Cardiac fibroblast (primary cell): ENCODE measurements at regions not wholly inside any gene's neighbourhood (a gene's known extent, or its start where the extent isn't known, plus 50 kb on each side); places are given as distances from the start of the nearest gene placed in this dataset.

Source experiments
- DNase-seq, 2 donors: peaks; one replicate each; pipeline versions ENCODE4 v3.0.0 to v3.0.0-alpha.2; 2010; ENCODE audit warnings: low read depth in 2 of 2
- H3K4me3 ChIP-seq, 2 donors: replicated peaks in 1 of 2; 1 replicate in 1 of 2; 2 replicates in 1 of 2; pipeline ENCODE4 v1.5.1; 2011; ENCODE audit warnings: low read depth in 2 of 2, low read length in 2 of 2, mild to moderate bottlenecking in 2 of 2, moderate library complexity in 1 of 2
- CTCF ChIP-seq: IDR thresholded peaks from one replicate; pipeline ENCODE4 v1.5.1; 2011; ENCODE audit warnings: low read depth, mild to moderate bottlenecking, low read length, inconsistent platforms

DNA sequence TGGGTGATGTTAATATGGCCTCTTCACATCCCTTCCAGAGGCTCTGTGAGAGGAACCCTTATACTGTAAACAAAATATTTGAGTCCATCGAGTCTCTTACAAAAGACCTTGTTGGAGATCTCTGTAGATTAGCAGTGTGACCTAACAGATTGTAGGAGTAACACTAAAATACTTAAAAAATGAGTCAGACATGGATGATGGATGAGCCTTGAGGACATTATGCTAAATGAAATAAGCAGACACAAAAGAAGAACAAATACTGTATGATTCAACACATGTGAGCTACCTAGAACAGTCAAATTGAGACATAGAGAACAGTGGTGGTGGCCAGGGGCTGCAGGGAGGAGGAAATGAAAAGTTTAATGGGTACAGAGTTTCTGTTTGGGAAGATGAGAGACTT, 152.2 kb upstream of the UBL3 start:
- no peak overlapping the region for H3K4me3 ChIP-seq
- peak; percentile 33 to 65 for DNase-seq
- TF ChIP-seq CTCF = no peak

DNA sequence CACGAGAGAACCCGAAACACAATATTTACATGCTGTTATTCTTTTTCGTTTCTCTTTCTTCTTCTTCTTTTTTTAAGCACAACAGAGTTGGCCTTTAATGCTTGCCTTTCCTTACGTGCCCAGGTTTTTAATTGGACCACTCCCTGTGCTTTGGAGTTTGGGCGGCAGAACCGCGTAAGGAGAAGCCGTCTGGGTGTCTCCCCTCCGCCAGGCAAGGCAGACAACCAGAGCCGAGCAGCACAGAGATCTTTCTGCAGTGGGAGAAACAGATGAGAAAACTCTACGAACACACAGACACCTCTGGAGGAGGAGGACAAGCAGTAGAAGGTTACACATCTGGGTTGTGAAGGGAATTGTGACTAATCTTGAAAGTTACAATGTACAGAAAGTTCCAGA, 150.0 kb upstream of the UBL3 start:
- no peak for DNase-seq
- no peak overlapping the region for H3K4me3 ChIP-seq
- TF ChIP-seq CTCF = no peak

DNA sequence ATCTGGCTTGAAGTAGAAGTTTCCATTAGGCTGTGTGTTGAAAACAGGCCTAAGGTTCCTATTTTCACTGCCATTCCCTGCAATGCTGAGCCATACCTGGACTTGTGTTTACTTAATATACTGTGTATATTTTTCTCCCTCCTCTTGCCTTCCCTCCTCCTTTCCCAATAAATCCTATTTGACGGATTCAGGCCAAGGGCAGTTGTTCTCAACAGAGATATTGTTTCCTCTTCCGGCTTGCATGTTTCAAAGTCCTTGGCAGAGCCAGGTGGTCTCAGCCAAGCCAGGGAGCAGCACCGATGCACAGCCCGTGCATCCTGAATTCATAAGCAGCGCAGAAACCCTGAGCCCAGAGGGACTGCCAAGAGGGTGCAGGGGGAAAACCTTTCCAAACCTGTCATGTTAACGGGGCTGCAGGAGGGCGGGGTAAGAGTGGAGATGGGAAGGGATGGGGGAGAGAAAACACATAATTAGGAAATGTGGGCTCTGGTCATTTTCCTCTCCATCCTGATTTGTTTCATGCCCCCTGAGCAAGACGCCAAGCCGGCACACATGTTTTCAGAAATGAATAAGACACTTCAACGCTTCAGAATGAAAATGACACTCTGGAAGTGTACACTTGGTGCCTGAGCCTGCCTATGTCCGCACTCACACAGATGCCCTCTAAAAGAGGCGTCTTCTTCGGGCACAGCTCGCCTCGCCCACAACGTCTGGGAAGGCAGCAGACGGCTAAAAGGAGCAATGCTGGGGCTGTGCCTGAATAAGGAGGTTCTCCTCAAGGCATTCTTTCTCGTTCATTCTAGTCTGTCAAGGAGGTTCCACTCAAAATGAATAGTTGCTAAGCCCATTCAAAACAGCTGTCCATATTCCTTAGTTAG, 149.3 kb upstream of the UBL3 start:
- no peak for DNase-seq
- no peak overlapping the region for H3K4me3 ChIP-seq
- no peak for TF ChIP-seq CTCF

DNA sequence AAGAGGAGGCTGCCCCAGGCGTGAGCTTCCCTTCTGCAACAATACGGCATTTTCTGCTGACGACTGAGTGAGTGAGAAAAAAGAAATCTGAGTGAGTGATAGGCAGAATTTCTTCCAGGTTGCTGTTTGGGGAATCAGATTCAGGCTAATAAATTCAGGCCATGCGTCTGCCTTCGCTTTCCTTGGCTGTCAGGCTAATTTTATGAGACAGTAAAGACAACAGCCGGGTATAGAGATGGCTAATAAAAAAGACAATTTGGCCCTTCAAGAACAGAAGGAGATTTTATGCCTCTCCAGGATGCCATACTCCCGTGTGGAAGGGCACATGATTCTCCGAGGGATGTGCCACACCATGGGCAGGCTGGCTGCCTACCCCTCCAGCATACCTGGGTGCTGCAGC, 145.9 kb upstream of the UBL3 start:
- no peak for TF ChIP-seq CTCF

DNA sequence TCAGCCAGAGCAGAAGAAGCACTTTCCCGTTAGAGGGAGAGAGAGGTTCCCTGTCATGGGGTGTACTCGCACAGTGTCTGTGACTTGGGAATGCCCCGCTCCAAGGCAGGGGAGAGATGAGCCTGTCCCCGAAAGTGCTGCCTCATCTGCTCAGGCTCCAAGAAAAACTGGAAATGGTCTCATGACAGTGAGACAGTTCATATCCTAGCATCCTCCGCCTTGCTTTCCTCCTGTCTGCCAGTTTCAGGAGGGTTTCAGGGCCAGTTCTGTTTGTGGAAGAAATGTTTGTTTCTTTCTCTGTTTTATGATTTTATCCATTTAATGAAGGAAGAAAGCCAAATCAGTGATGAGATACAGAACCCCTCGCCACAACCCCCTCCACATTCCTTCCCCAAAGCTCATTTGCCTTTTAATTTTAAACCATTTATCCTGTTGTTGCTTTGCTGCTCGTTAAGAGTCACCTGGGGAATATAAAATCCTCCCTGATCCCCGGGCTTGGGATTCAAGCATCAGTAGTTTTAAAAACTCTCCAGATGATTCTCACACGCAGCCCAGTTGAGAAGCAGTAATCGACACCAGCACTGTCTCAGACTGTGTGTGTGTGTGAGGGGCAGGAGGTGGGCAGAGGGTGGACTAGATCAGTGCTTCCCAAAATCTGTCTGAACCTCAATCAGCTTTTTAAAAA, 144.6 kb upstream of the UBL3 start:
- H3K4me3 ChIP-seq = no peak overlapping the region
- TF ChIP-seq CTCF = no peak
- peak in 1 of 2 donors; percentile 8 for DNase-seq

More for the DNA sequence above, 145.9 kb upstream of the UBL3 start:
- no peak overlapping the region for H3K4me3 ChIP-seq
- no peak for DNase-seq

- no peak overlapping the region for H3K4me3 ChIP-seq
- DNase-seq = peak in 1 of 2 donors; percentile 76
- no peak for TF ChIP-seq CTCF
Measured at GRCh38 chr13:29993716-29994488, 143.5 kb upstream of the UBL3 start.
